ENCODE measurements at regions not wholly inside any gene's neighbourhood (a gene's known extent, or its start where the extent isn't known, plus 50 kb on each side); places are given as distances from the start of the nearest gene placed in this dataset.

- TF ChIP-seq EZH2 (IDR thresholded peaks at IDR 0.05) = no peak
- no peak for TF ChIP-seq POLR2AphosphoS5 (IDR thresholded peaks at IDR 0.05; ENCODE audit: borderline replicate concordance, low read depth, low read length)
Measured at GRCh38 chr2:204299766-204300165, 245.5 kb upstream of the PARD3B start.
